K562 (cell line): ENCODE measurements at regions not wholly inside any gene's neighbourhood (a gene's known extent, or its start where the extent isn't known, plus 50 kb on each side); places are given as distances from the start of the nearest gene placed in this dataset.

Experiments
- ATAC-seq: fragments of 200-7000 bp; cut with Tn5 transposase; 3 replicates; pipeline ENCODE4 v1.9.1; 2020; ENCODE audit warnings: moderate library complexity
- BruUV-seq: library from RNA; stranded (reverse); fragments of 400-500 nt; replicated peaks from 2 replicates; lab custom pipeline; 2021; lab: Mats Ljungman, UMichigan
- CTCF ChIA-PET: fragments of 300-600 bp; formaldehyde crosslinking; extraction: SDS; loops from one replicate; lab custom pipeline; 2021; ENCODE audit warnings: low intra/inter-chr PET ratio; lab: Yijun Ruan, JAX
- POLR2A ChIA-PET: fragments of 300-600, 350-650 bp; sonication (Branson Sonifier 250); formaldehyde crosslinking; extraction: SDS; loops from one replicate; lab custom pipeline; 2021; ENCODE audit warnings: antibody characterized with exemption, inconsistent platforms; lab: Yijun Ruan, JAX
- DNase-seq, 4 experiments: peaks; one replicate each; pipeline versions ENCODE4 v3.0.0 to v3.0.0-alpha.2; 2011 to 2018; ENCODE audit warnings: low spot score in 3 of 4, mixed read lengths in 3 of 4; ENCODE audit errors: extremely low read depth in 1 of 4
- FAIRE-seq: peaks from 2 replicates; lab custom pipeline; 2011; peaks lifted over from hg19 to GRCh38; lab: Jason Lieb, UNC
- H2AFZ ChIP-seq: 2 replicates; pipeline ENCODE4 v1.6.0; 2011; ENCODE audit warnings: low read depth, low read length, control low read depth, inconsistent platforms
- H3K27ac ChIP-seq: fragments of 200-600 bp; 3 replicates; pipeline ENCODE4 v1.8.0; 2011; ENCODE audit warnings: low read depth, mild to moderate bottlenecking, control low read depth, inconsistent platforms, low read length, moderate library complexity, mixed read lengths; ENCODE audit errors: extremely low read depth
- H3K27me3 ChIP-seq, 2 experiments: fragments of 300-600 bp in 1 of 2; 2 replicates in 1 of 2; 3 replicates in 1 of 2; pipeline versions ENCODE4 v1.6.0 to v1.8.0; 2011; ENCODE audit warnings: inconsistent platforms in 2 of 2, low read length in 2 of 2, mild to moderate bottlenecking in 1 of 2, mixed read lengths in 1 of 2, moderate library complexity in 1 of 2; ENCODE audit not compliant: control insufficient read depth in 2 of 2, insufficient read depth in 2 of 2
- H3K36me3 ChIP-seq: fragments of 300-600 bp; 3 replicates; pipeline ENCODE4 v1.8.0; 2011; ENCODE audit warnings: mild to moderate bottlenecking, low read length, inconsistent platforms; ENCODE audit not compliant: control insufficient read depth, insufficient read depth
- H3K4me1 ChIP-seq, 2 experiments: fragments of 200-600 bp in 1 of 2; replicated peaks in 1 of 2; 2 replicates in 1 of 2; 3 replicates in 1 of 2; pipeline versions ENCODE4 v1.5.1 to v1.8.0; 2011; ENCODE audit warnings: inconsistent platforms in 2 of 2, low read length in 2 of 2, mild to moderate bottlenecking in 1 of 2, mixed read lengths in 1 of 2, moderate library complexity in 1 of 2; ENCODE audit not compliant: control insufficient read depth in 2 of 2, insufficient read depth in 2 of 2
- H3K4me2 ChIP-seq: 2 replicates; pipeline ENCODE4 v1.6.1; 2011; ENCODE audit warnings: low read length, control low read depth, inconsistent platforms, mixed read lengths; ENCODE audit not compliant: insufficient read depth
- H3K4me3 ChIP-seq: fragments of 200-600 bp; sonication (generic), shearing (Covaris generic); 2 replicates; pipeline ENCODE4 v1.5.1; 2016; ENCODE audit warnings: control low read depth, inconsistent platforms
- H3K79me2 ChIP-seq: fragments of 200-600 bp; 3 replicates; pipeline ENCODE4 v1.8.0; 2011; ENCODE audit warnings: low read length, inconsistent platforms; ENCODE audit not compliant: control insufficient read depth, insufficient read depth
- H3K9ac ChIP-seq, 2 experiments: 2 replicates each; pipeline versions ENCODE4 v1.6.0 to v1.6.1; 2011; ENCODE audit warnings: low read depth in 2 of 2, low read length in 2 of 2, control low read depth in 1 of 2, inconsistent platforms in 1 of 2, mild to moderate bottlenecking in 1 of 2, mixed read lengths in 1 of 2; ENCODE audit not compliant: insufficient read depth in 1 of 2
- H3K9me1 ChIP-seq: one replicate; pipeline ENCODE4 v1.6.0; 2011; ENCODE audit warnings: inconsistent platforms, mild to moderate bottlenecking, low read length, moderate library complexity; ENCODE audit not compliant: control insufficient read depth, insufficient read depth
- H3K9me3 ChIP-seq: replicated peaks from 2 replicates; pipeline ENCODE4 v1.5.1; 2011; ENCODE audit warnings: low read depth, low read length, inconsistent platforms; ENCODE audit not compliant: control insufficient read depth, insufficient read depth
- H4K20me1 ChIP-seq: replicated peaks from 2 replicates; pipeline ENCODE4 v1.6.1; 2011; ENCODE audit warnings: low read length, inconsistent platforms, mixed read lengths; ENCODE audit not compliant: control insufficient read depth, insufficient read depth
- HBP1 ChIP-seq: fragments of 450-650 bp; formaldehyde crosslinking; IDR thresholded peaks from 2 replicates; pipeline ENCODE4 v1.4.0; 2022; ENCODE audit warnings: missing genetic modification characterization
- HES1 ChIP-seq: fragments of 450-650 bp; IDR thresholded peaks from 2 replicates; pipeline ENCODE4 v1.6.1; 2016; ENCODE audit warnings: low read depth, mild to moderate bottlenecking, moderate library complexity
- KDM4B ChIP-seq, 2 experiments: fragments of 450-650 bp in 1 of 2; sonication (generic) in 1 of 2; IDR thresholded peaks; 2 replicates each; pipeline ENCODE4 v1.6.1; 2016 to 2017; ENCODE audit warnings: borderline replicate concordance in 2 of 2, antibody characterized with exemption in 1 of 2, low read depth in 1 of 2, mild to moderate bottlenecking in 1 of 2
- RHOXF2B ChIP-seq: fragments of 250-450 bp; sonication (Bioruptor Pico); conservative IDR thresholded peaks from 2 replicates; pipeline ENCODE4 v1.5.1; 2021
- TFE3 ChIP-seq: fragments of 450-650 bp; formaldehyde crosslinking; IDR thresholded peaks from 2 replicates; pipeline ENCODE4 v1.4.0; 2020; ENCODE audit warnings: mild to moderate bottlenecking, mixed read lengths
- YY1 ChIP-seq, 3 experiments: IDR thresholded peaks; 2 replicates each; pipeline ENCODE4 v1.6.1; 2011; ENCODE audit warnings: low read length in 2 of 3, mild to moderate bottlenecking in 2 of 3, moderate library complexity in 2 of 3, borderline replicate concordance in 1 of 3, control low read depth in 1 of 3, low read depth in 1 of 3; ENCODE audit not compliant: insufficient read depth in 3 of 3, insufficient replicate concordance in 2 of 3, control insufficient read depth in 1 of 3, insufficient read length in 1 of 3; ENCODE audit errors: extremely low read depth in 1 of 3
- WGBS: fragments of 100-300 bp; shearing (Covaris generic); methylation state at CpG from one replicate; pipeline ENCODE4 v1.1.6; 2016; ENCODE audit warnings: low coverage, mixed read lengths; ENCODE audit not compliant: insufficient coverage; ENCODE audit errors: missing lambda C conversion rate; 5-methylcytosine and 5-hydroxymethylcytosine counted together
- in situ Hi-C: fragments of 300-500 bp; cut with MboI; formaldehyde crosslinking; loops from 4 replicates; pipeline ENCODE4 v1.15.0; 2018; ENCODE audit warnings: inconsistent platforms, mixed read lengths
- intact Hi-C: fragments of 100-400 bp; cut with micrococcal nuclease; formaldehyde crosslinking; loops from 2 replicates; pipeline ENCODE4 v1.14.2; 2022

DNA sequence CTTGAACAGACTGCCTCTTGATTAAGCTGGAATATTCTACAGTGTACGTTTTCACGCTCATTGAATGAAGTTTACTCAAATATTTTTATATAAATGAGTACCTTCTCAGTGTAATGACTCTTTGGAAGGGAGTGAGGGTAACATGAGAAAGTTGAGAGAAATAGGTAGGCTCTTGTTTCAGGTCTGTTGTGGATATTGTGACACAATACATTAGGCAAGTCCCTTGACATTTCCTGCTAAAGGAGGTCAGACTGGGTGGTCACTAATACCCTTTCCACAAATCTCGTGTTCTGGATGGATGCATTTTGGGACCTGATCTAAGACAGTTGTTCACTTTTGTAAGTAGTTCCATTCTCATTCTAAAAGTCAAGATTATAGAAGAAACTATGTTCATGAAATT is 324.8 kb upstream of the AZI2 start:
- Histone ChIP-seq H3K4me3 (no peak overlapping the region), H3K27ac (no peak overlapping the region), H3K79me2 (no peaks in the 10 kb centered on the region), H3K4me1 (no peaks in the 10 kb centered on the region), H3K27me3 (no peaks in the 10 kb centered on the region), H4K20me1 (no peaks in the 10 kb centered on the region)
- ATAC-seq (no peak), DNase-seq (no peak)
- WGBS, result 0% methylated on average over 3 of the region's 3 CpGs
- CTCF ChIA-PET, result no interaction called here
- intact Hi-C loops, result no loop called here
- BruUV-seq, result no TSS peak
- TF ChIP-seq HBP1 (CRISPR knock-in tag) (no peak), KDM4B (IDR thresholded peaks at IDR 0.05; ENCODE audit: borderline replicate concordance in 2 of 2, low read depth in 1 of 2) (no peak), YY1 (IDR thresholded peaks at IDR 0.05; ENCODE audit: borderline replicate concordance in 1 of 3, control insufficient read depth in 1 of 3, extremely low read depth in 1 of 3, insufficient read depth in 3 of 3, insufficient read length in 1 of 3, insufficient replicate concordance in 2 of 3, low read depth in 1 of 3, low read length in 2 of 3) (no peak), RHOXF2B (CRISPR knock-in tag) (no peak), TFE3 (no peak), HES1 (no peak)
- TF ChIP-seq, all 486 proteins: peak for 0
- Histone ChIP-seq H3K9me1 (no peaks in the 10 kb centered on the region), H2AFZ (no peak overlapping the region), H3K36me3 (no peaks in the 10 kb centered on the region), H3K9ac (no peak overlapping the region), H3K4me2 (no peak overlapping the region), H3K9me3 (no peaks in the 10 kb centered on the region)
- POLR2A ChIA-PET, result no interaction called here
- no peak for FAIRE-seq
- in situ Hi-C loops, result no loop called here
